Neural progenitor cell (in vitro differentiated cells): ENCODE measurements at regions not wholly inside any gene's neighbourhood (a gene's known extent, or its start where the extent isn't known, plus 50 kb on each side); places are given as distances from the start of the nearest gene placed in this dataset.

Experiments
- CTCF ChIP-seq: fragments of 200-600 bp; sonication (generic); IDR thresholded peaks from 2 replicates; pipeline ENCODE4 v1.5.1; 2017; ENCODE audit warnings: antibody characterized with exemption, mild to moderate bottlenecking
- EZH2 ChIP-seq: fragments of 200-600 bp; sonication (generic); IDR thresholded peaks from 2 replicates; pipeline ENCODE4 v1.6.1; 2017; ENCODE audit warnings: antibody characterized with exemption, mild to moderate bottlenecking, moderate library complexity
- EZH2phosphoT487 ChIP-seq: fragments of 200-600 bp; sonication (generic); IDR thresholded peaks from 2 replicates; pipeline ENCODE4 v1.6.1; 2017; ENCODE audit warnings: antibody characterized with exemption

GRCh38 chr9:95769909-95770433 is 105.5 kb upstream of the ERCC6L2 start:
- TF ChIP-seq CTCF (no peak), EZH2phosphoT487 (no peak), EZH2 (no peak)
